H9 (cell line): ENCODE measurements at regions not wholly inside any gene's neighbourhood (a gene's known extent, or its start where the extent isn't known, plus 50 kb on each side); places are given as distances from the start of the nearest gene placed in this dataset.

Experiments used
- DNase-seq: peaks from one replicate; pipeline ENCODE4 v3.0.0-alpha.2; 2017
- H2AFZ ChIP-seq: one replicate; pipeline ENCODE4 v1.6.1; 2013; ENCODE audit warnings: mild to moderate bottlenecking, low read length, control low read depth, moderate library complexity
- H2AK5ac ChIP-seq: 2 replicates; pipeline ENCODE4 v1.6.1; 2013; ENCODE audit warnings: low read length, control low read depth, mixed read lengths; ENCODE audit not compliant: insufficient read length
- H2BK120ac ChIP-seq: one replicate; pipeline ENCODE4 v1.6.1; 2013; ENCODE audit warnings: low read depth, mild to moderate bottlenecking, low read length, control low read depth, inconsistent platforms; ENCODE audit not compliant: poor library complexity, severe bottlenecking
- H2BK12ac ChIP-seq: 2 replicates; pipeline ENCODE4 v1.6.1; 2013; ENCODE audit warnings: low read length, control low read depth, mixed read lengths, low read depth; ENCODE audit not compliant: insufficient read length
- H2BK15ac ChIP-seq: 2 replicates; pipeline ENCODE4 v1.6.1; 2013; ENCODE audit warnings: low read depth, low read length, control low read depth
- H2BK20ac ChIP-seq: one replicate; pipeline ENCODE4 v1.6.1; 2013; ENCODE audit warnings: low read depth, mild to moderate bottlenecking, low read length, control low read depth, inconsistent platforms; ENCODE audit not compliant: poor library complexity, severe bottlenecking
- H2BK5ac ChIP-seq: 2 replicates; pipeline ENCODE4 v1.6.1; 2013; ENCODE audit warnings: low read length, control low read depth, mixed read lengths; ENCODE audit not compliant: insufficient read length
- H3K14ac ChIP-seq: 2 replicates; pipeline ENCODE4 v1.6.1; 2013; ENCODE audit warnings: low read length, control low read depth; ENCODE audit not compliant: insufficient read depth
- H3K18ac ChIP-seq: 2 replicates; pipeline ENCODE4 v1.6.1; 2013; ENCODE audit warnings: low read depth, mild to moderate bottlenecking, mixed read lengths, low read length, control low read depth; ENCODE audit not compliant: insufficient read length
- H3K23ac ChIP-seq: 2 replicates; pipeline ENCODE4 v1.6.1; 2013; ENCODE audit warnings: low read length, control low read depth, mixed read lengths, low read depth; ENCODE audit not compliant: insufficient read length
- H3K23me2 ChIP-seq: 2 replicates; pipeline ENCODE4 v1.6.1; 2013; ENCODE audit warnings: low read depth, mild to moderate bottlenecking, mixed read lengths, low read length, control low read depth; ENCODE audit not compliant: insufficient read length, poor library complexity, severe bottlenecking
- H3K27ac ChIP-seq: 2 replicates; pipeline ENCODE4 v1.5.1; 2013; ENCODE audit warnings: low read length, control low read depth, mixed read lengths, low read depth; ENCODE audit not compliant: insufficient read length
- H3K27me3 ChIP-seq: 2 replicates; pipeline ENCODE4 v1.6.1; 2013; ENCODE audit warnings: low read length, control low read depth, inconsistent platforms; ENCODE audit not compliant: insufficient read depth
- H3K4ac ChIP-seq: 2 replicates; pipeline ENCODE4 v1.6.1; 2013; ENCODE audit warnings: low read depth, mild to moderate bottlenecking, control low read depth, inconsistent platforms, low read length, moderate library complexity
- H3K4me1 ChIP-seq: 2 replicates; pipeline ENCODE4 v1.6.1; 2013; ENCODE audit warnings: low read length, control low read depth, inconsistent platforms; ENCODE audit not compliant: insufficient read depth
- H3K4me2 ChIP-seq: 2 replicates; pipeline ENCODE4 v1.6.1; 2013; ENCODE audit warnings: low read length, control low read depth, mixed read lengths; ENCODE audit not compliant: insufficient read length, insufficient read depth
- H3K56ac ChIP-seq: 2 replicates; pipeline ENCODE4 v1.6.1; 2013; ENCODE audit warnings: low read depth, mild to moderate bottlenecking, mixed read lengths, low read length, control low read depth; ENCODE audit not compliant: insufficient read length
- H3K79me1 ChIP-seq: 2 replicates; pipeline ENCODE4 v1.6.1; 2013; ENCODE audit warnings: low read depth, mild to moderate bottlenecking, moderate library complexity, low read length, control low read depth, inconsistent platforms; ENCODE audit not compliant: insufficient read depth, poor library complexity, severe bottlenecking
- H3K79me2 ChIP-seq: 2 replicates; pipeline ENCODE4 v1.6.1; 2013; ENCODE audit warnings: low read length, control low read depth, inconsistent platforms; ENCODE audit not compliant: insufficient read depth
- H3K9ac ChIP-seq: 2 replicates; pipeline ENCODE4 v1.6.1; 2013; ENCODE audit warnings: low read length, control low read depth, mixed read lengths; ENCODE audit not compliant: insufficient read length; ENCODE audit errors: extremely low read depth
- H3K9me3 ChIP-seq: one replicate; pipeline ENCODE4 v1.6.1; 2013; ENCODE audit warnings: low read depth, low read length, inconsistent platforms; ENCODE audit not compliant: control insufficient read depth
- H3T11ph ChIP-seq: one replicate; pipeline ENCODE4 v1.6.1; 2013; ENCODE audit warnings: mild to moderate bottlenecking, low read length, control low read depth, inconsistent platforms
- H4K20me1 ChIP-seq: one replicate; pipeline ENCODE4 v1.6.1; 2013; ENCODE audit not compliant: control insufficient read depth, insufficient read length, insufficient read depth
- H4K5ac ChIP-seq: 2 replicates; pipeline ENCODE4 v1.6.1; 2013; ENCODE audit warnings: low read depth, mild to moderate bottlenecking, mixed read lengths, low read length, control low read depth; ENCODE audit not compliant: insufficient read length
- H4K8ac ChIP-seq: replicated peaks from 2 replicates; pipeline ENCODE4 v1.6.1; 2013; ENCODE audit warnings: low read length, control low read depth, mixed read lengths, low read depth; ENCODE audit not compliant: insufficient read length
- H4K91ac ChIP-seq: 2 replicates; pipeline ENCODE4 v1.6.1; 2013; ENCODE audit warnings: low read depth, mild to moderate bottlenecking, moderate library complexity, mixed read lengths, low read length, control low read depth; ENCODE audit not compliant: insufficient read length
- H3K27ac Mint-ChIP-seq, 3 experiments: 2 replicates in 2 of 3; 3 replicates in 1 of 3; pipeline ENCODE4 v1.8.0; 2020 to 2021; ENCODE audit warnings: mixed read lengths in 3 of 3, mild to moderate bottlenecking in 1 of 3, moderate library complexity in 1 of 3
- H3K27me3 Mint-ChIP-seq: 2 replicates; pipeline ENCODE4 v1.8.0; 2021; ENCODE audit warnings: low read depth, mild to moderate bottlenecking, moderate library complexity, mixed read lengths
- H3K36me3 Mint-ChIP-seq, 3 experiments: 2 replicates in 2 of 3; 3 replicates in 1 of 3; pipeline ENCODE4 v1.8.0; 2020 to 2021; ENCODE audit warnings: low read depth in 3 of 3, mixed read lengths in 3 of 3; ENCODE audit not compliant: insufficient read depth in 1 of 3
- H3K4me1 Mint-ChIP-seq, 2 experiments: 2 replicates each; pipeline ENCODE4 v1.8.0; 2020; ENCODE audit warnings: mixed read lengths in 2 of 2
- H3K4me3 Mint-ChIP-seq, 2 experiments: 2 replicates in 1 of 2; 3 replicates in 1 of 2; pipeline ENCODE4 v1.8.0; 2020 to 2021; ENCODE audit warnings: mild to moderate bottlenecking in 2 of 2, mixed read lengths in 2 of 2, moderate library complexity in 1 of 2
- H3K9me3 Mint-ChIP-seq, 2 experiments: 2 replicates in 1 of 2; 3 replicates in 1 of 2; pipeline ENCODE4 v1.8.0; 2020; ENCODE audit warnings: mild to moderate bottlenecking in 2 of 2, mixed read lengths in 2 of 2, moderate library complexity in 1 of 2
- CTCF ChIP-seq: fragments of 200-600 bp; sonication (generic); conservative IDR thresholded peaks from 3 replicates; pipeline ENCODE4 v1.8.0; 2021; ENCODE audit warnings: antibody characterized with exemption, mild to moderate bottlenecking
- WGBS: extraction: QIAGEN DNeasy Blood & Tissue Kit; methylation state at CpG from one replicate; pipeline ENCODE4 v1.1.7; 2013; ENCODE audit warnings: missing lambda C conversion rate, low lambda C conversion rate, mixed read lengths; ENCODE audit not compliant: insufficient read length; ENCODE audit errors: extremely low coverage; 5-methylcytosine and 5-hydroxymethylcytosine counted together

- Mint-ChIP-seq H3K4me3 (no peak overlapping the region), H3K27me3 (no peaks in the 10 kb centered on the region), H3K27ac (no peak overlapping the region), H3K9me3 (peaks cover 8 to 60% of the 10 kb centered on the region in 2 experiments), H3K36me3 (peaks cover 0 to 5% (median 3%) of the 10 kb centered on the region in 3 experiments; a peak in 3 of 7 replicates), H3K4me1 (no peaks in the 10 kb centered on the region)
- no peak overlapping the region for H2BK15ac ChIP-seq
- H3K4me2 ChIP-seq = no peak overlapping the region
- no peak overlapping the region for H2BK20ac ChIP-seq
- H3K4me1 ChIP-seq = no peaks in the 10 kb centered on the region
- no peak overlapping the region for H3K14ac ChIP-seq
- H2BK12ac ChIP-seq = no peak overlapping the region
- WGBS = no CpG with 5 or more reads among the region's 3 CpGs
- H3K23me2 ChIP-seq = no peaks in the 10 kb centered on the region
- no peak overlapping the region for H2BK120ac ChIP-seq
- no peak overlapping the region for H3K4ac ChIP-seq
- H4K5ac ChIP-seq = no peak overlapping the region
- H3K27ac ChIP-seq = no peak overlapping the region
- no peaks in the 10 kb centered on the region for H3K79me2 ChIP-seq
- DNase-seq = no peak
- H3K18ac ChIP-seq = no peak overlapping the region
- H3K9ac ChIP-seq = no peak overlapping the region
- no peaks in the 10 kb centered on the region for H3K27me3 ChIP-seq
- no peak overlapping the region for H3K23ac ChIP-seq
- H3T11ph ChIP-seq = no peak overlapping the region
- no peak for TF ChIP-seq CTCF
- H4K91ac ChIP-seq = no peak overlapping the region
- no peaks in the 10 kb centered on the region for H3K9me3 ChIP-seq
- H3K79me1 ChIP-seq = no peaks in the 10 kb centered on the region
- H4K20me1 ChIP-seq = no peaks in the 10 kb centered on the region
- H2BK5ac ChIP-seq = no peak overlapping the region
- H3K56ac ChIP-seq = no peak overlapping the region
- H4K8ac ChIP-seq = no peak overlapping the region
- H2AFZ ChIP-seq = no peak overlapping the region
- no peak overlapping the region for H2AK5ac ChIP-seq
Observed at GRCh38 chrX:33357606-33358005, 146.3 kb upstream of the DMD start.
